Brain pericyte (primary cell): ENCODE measurements at regions not wholly inside any gene's neighbourhood (a gene's known extent, or its start where the extent isn't known, plus 50 kb on each side); places are given as distances from the start of the nearest gene placed in this dataset.
"Not testable (repeated sequence)": the region's sequence is repeated elsewhere in the genome, so short reads cannot be mapped to it uniquely, and the experiment has no call there.

Experiments used
- DNase-seq: peaks from one replicate; pipeline ENCODE4 v3.0.0-alpha.2; 2012; ENCODE audit warnings: low read depth, low spot score

DNA sequence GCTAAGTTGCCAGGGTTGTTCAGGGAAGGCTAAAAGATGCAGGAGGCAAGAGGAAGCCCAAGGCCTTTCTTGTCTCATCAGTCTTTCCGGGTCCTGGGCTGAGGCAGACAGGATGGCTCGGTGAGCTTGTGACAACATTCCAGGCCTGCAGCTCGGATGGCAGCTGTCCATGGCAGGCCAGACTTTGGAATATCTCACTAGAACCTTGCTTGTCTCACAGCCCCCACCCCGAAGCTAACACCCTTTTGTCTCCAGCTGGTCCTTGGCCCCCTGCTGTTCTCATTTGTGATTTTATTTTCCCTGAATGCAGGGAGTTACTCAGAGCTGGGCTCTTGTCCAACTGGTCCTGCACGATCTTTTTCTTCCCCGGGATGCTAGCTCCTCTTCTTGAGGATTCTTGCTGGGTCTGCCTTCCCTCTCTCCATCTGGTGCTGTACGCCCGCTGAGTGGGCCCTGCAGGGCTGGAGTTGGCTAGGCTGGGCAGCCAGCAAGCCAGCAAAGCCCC is 477.2 kb upstream of the CAMK1G start:
- peak; percentile 15 for DNase-seq

DNA sequence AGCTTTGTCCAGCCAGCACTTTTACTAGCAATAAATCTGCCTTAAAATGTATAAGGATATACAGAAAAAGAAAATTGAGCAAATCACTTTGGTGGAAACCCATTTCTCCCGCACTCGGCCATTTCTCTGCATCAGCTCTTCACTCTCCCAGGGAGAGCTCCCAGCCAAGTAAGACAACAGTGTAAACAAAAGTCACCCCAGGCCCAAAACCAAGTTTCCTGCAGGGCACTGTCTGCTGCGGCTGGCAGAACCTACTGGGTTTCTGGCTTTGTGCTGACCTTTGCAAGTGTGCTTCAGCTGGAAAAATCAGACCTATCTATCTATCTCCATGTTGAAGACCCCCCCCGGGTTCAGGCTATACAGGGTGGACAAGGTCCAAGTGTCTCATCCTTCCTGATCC is 476.7 kb upstream of the CAMK1G start:
- DNase-seq: no peak

GRCh38 chr1:209107535-209107934 is 476.0 kb upstream of the CAMK1G start:
- no peak for DNase-seq

DNA sequence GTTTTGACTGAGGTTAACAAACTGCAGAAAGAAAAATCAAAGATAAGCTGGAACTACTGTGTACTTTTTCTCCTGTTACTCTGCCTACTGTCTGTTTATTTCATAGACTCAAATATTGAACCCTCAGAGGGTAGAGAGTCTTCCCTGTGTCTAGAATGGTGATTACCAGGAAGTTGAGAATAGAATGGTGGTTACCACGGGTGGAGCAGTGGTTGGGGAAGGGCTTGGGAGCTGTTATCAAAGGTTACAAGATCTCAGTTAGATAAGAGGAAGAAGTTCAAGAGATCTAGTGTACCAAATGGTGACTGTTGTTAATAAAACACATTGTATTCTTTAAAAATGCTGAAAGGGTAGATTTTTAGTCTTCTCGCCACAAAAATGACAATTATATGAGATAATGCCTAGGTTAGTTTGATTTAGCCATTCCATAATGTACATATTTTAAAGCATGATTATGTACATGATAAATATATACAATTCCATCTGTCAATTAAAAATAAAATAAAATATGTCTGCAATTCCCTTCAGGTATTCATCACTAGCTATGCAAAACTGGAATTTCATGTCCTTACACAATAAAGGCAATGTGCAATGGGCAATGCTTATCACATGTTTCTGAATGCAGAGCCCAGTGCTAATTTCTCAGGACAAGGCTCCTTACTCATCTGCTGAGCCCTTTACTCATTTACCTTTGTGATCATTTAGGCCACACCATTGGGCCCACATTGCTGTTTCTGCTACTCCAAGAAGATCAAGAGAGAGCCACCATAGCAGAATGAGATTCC is 474.3 kb upstream of the CAMK1G start:
- DNase-seq: no peak

- DNase-seq: no peak
Observed at GRCh38 chr1:209113521-209113920, 470.0 kb upstream of the CAMK1G start.

GRCh38 chr1:209116705-209117104 is 466.8 kb upstream of the CAMK1G start:
- no peak for DNase-seq

GRCh38 chr1:209123601-209124000 is 459.9 kb upstream of the CAMK1G start:
- no peak for DNase-seq

GRCh38 chr1:209129091-209129490 is 454.4 kb upstream of the CAMK1G start:
- not testable (repeated sequence) for DNase-seq

GRCh38 chr1:209130886-209131285 is 452.6 kb upstream of the CAMK1G start:
- DNase-seq: no peak

DNA sequence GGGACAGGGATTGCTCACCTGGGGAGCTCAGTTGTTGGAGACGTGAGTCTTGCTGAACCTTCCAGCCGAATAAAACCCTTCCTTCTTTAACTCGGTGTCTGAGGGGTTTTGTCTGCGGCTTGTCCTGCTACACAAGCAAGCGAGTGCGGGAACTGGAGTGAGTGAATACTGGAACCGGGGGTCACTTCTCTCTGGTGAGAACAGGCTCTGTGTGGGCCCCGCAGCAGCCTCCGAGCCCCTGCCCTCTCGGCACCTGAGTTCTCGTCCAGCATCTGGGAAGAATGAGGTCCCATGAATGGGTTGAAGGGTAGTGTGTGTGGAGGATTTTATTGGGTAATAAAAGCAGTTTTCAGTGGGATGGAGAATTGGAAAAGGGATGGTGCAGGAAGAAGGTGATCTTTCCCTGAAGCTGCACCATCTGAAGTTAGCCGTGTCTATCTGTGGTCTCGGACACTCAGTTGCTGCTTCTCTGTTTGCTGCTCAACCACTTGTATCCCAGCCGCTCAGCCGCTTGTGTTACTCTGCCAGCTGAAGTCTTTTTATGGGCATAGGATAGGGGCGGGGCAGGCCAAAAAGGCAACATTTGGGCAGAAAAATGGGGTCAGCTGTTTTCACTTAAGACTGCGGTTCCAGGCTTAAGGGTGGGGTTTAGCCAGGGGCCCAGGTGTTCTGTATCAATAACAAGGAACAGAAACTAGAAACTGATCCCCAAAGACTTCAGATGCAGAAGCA is 450.6 kb upstream of the CAMK1G start:
- DNase-seq: no peak

GRCh38 chr1:209134001-209134400 is 449.5 kb upstream of the CAMK1G start:
- no peak for DNase-seq

DNA sequence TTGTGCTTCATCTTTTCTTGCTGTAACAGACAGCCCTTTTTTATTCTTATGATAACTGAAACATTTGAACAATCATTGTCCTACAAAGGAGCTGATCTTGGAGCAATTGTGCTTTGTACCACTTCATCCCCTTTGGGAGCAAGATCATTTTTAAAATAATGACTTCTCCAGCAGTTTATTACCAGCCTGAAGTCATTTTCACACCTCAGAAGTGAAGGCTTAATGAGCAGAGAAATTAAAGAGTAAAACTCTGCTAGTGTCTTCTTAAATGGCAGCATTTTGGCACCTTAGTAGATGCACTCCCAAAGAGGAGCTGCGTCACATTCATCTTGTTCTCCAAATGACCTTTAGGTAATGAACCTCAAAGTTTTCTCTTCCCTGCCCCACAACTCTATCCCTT is 439.6 kb upstream of the CAMK1G start:
- no peak for DNase-seq

DNA sequence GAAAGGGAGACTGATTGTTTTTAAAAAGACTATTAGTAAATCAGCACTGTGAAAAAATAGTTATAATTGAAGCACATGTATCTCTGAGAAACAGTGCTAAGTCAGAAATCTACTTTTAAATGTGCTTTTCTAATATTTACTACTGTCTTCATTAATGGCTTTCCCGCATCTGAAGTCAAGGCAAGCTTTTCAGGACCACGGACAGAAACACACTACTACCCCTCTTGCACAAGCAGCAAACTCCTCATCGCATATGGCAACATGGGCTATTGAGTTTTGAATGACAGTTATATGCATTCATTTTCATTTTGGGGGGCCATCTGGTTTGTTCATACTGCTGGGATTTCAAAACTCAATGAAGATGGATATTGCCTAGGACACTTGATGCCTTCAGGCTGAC is 433.4 kb upstream of the CAMK1G start:
- DNase-seq: no peak

DNA sequence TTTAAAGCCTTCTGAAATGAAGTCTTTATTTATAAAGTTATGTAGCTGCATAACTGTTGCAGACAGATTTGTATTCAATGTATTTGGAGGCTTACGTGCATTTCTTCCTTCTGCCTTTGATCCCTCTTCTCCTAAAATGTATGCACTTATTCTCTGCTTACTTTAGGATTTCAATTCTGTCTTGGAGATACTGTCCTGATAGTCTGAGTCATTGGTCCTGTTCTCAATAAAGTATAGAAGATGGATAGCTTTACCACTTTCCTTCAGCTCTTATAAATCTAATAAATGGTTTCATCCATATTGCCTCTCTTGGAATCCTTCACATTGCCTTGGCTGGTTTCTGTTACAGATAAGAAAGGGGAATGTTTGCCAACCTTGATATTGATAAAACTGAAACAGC is 430.1 kb upstream of the CAMK1G start:
- DNase-seq: no peak

- no peak for DNase-seq
Observed at GRCh38 chr1:209154912-209155311, 428.6 kb upstream of the CAMK1G start.

- DNase-seq: no peak
Observed at GRCh38 chr1:209155546-209155945, 428.0 kb upstream of the CAMK1G start.

GRCh38 chr1:209156991-209157390 is 426.5 kb upstream of the CAMK1G start:
- DNase-seq: no peak

GRCh38 chr1:209157546-209158249 is 425.8 kb upstream of the CAMK1G start:
- DNase-seq: no peak

DNA sequence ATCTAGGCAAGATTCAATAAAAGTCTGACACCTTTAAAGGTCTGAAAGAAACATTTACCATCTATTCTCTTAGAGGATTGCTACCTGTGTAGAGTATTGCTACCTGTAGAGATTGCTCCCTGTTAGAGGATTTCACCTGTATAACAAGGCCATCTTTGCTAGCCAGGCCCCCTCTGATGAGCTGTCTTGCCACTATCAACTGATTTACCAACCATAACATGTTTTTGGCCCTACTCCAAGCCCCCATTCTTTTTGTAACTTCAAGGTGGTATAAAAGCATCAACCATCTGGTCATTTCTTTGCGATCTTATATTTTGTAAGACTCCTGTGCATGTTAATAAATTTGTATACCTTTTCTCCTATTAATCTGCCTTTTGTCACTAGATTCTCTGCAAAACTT is 424.7 kb upstream of the CAMK1G start:
- DNase-seq: no peak

DNA sequence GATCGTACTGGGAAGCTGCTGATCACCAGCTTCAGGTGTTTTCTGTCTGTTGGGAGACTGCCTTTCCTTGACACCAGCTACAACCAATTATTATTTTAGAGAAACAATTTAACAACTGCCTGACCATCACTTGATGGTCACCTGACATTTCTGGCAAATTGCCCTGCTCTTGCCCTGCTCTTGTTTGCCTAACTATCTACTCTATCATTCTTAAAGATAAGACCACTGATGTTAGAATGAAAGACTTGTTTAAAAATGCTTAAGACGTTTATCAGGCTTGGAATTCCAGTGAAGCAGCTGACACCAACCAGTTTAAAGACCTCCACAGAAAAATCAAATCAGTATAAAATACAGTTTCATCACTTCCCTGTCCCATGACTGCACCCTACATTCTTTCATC is 423.3 kb upstream of the CAMK1G start:
- DNase-seq: no peak

DNA sequence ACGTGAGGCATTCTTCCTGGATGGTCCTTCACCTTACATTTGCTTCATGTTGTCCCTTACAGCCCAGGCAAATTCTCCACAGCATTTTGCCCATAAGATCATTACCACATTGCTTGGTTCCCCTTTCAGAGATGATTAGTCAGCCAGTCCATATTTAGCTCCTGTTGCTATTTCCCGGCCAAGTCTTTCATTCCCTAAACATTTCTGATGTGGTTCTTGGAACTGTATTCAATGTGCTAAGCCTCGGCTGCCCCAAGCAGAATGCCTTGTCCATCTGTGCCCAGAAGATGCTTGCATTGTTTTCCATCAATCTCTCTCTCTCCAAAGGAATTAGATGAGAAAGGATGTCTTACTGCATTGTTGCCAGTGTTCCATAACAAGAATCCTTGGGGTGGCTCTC is 420.9 kb upstream of the CAMK1G start:
- no peak for DNase-seq

- no peak for DNase-seq
Observed at GRCh38 chr1:209168204-209168603, 415.3 kb upstream of the CAMK1G start.
